ENCODE measurements at regions not wholly inside any gene's neighbourhood (a gene's known extent, or its start where the extent isn't known, plus 50 kb on each side); places are given as distances from the start of the nearest gene placed in this dataset.
A peak's percentile ranks its signal among the peaks of the same experiment; 100 is the strongest.

- TF ChIP-seq EZH2phosphoT487 (IDR thresholded peaks at IDR 0.05; ENCODE audit: insufficient read depth, low read depth): no peak
- TF ChIP-seq EZH2 (IDR thresholded peaks at IDR 0.05; ENCODE audit: insufficient read depth, poor library complexity, severe bottlenecking): no peak
- Histone ChIP-seq H3K36me3 (ENCODE audit: low read depth) (no peaks in the 10 kb centered on the region; the same call in 1 of the 2 replicates), H2AFZ (no peak overlapping the region), H3K4me2 (ENCODE audit: unreplicated experiment) (no peak overlapping the region), H3K9me2 (ENCODE audit: insufficient read depth) (peaks cover 6% of the 10 kb centered on the region; the same call in 1 of the 2 replicates), H3K4me1 (ENCODE audit: insufficient read depth) (peaks cover 14% of the 10 kb centered on the region), H3K9ac (no peak overlapping the region), H3F3A (ENCODE audit: insufficient read depth) (no peaks in the 10 kb centered on the region), H3K79me2 (ENCODE audit: insufficient read depth) (no peaks in the 10 kb centered on the region), H4K20me1 (ENCODE audit: insufficient read depth) (no peaks in the 10 kb centered on the region), H3K27ac (no peak overlapping the region), H3K4me3 (0 out of 2 replicates have a peak overlapping the region, but pooled peaks have one; percentile 6), H3K27me3 (replicated peaks; ENCODE audit: insufficient read depth) (no peaks in the 10 kb centered on the region), H3K9me3 (ENCODE audit: low read depth) (no peaks in the 10 kb centered on the region)
- peak; percentile 9 for DNase-seq
- in situ Hi-C loops (cut with MboI): no loop called here
These were observed 199.6 kb upstream of the SEMA3A start for GRCh38 chr7:84394219-84394618.

GRCh38 chr7:84393786-84394185 lies 199.2 kb upstream of the SEMA3A start:
- Histone ChIP-seq H3K79me2 (ENCODE audit: insufficient read depth) (no peaks in the 10 kb centered on the region), H3K27me3 (replicated peaks; ENCODE audit: insufficient read depth) (no peaks in the 10 kb centered on the region), H3K4me1 (ENCODE audit: insufficient read depth) (peaks cover 14% of the 10 kb centered on the region), H3K9me2 (ENCODE audit: insufficient read depth) (peaks cover 6% of the 10 kb centered on the region; the same call in 1 of the 2 replicates), H2AFZ (no peak overlapping the region), H3K27ac (0 out of 2 replicates have a peak overlapping the region, but pooled peaks have one; percentile 1), H3K4me2 (ENCODE audit: unreplicated experiment) (no peak overlapping the region), H3K4me3 (0 out of 2 replicates have a peak overlapping the region, but pooled peaks have one; percentile 6), H4K20me1 (ENCODE audit: insufficient read depth) (no peaks in the 10 kb centered on the region), H3K9ac (no peak overlapping the region), H3F3A (ENCODE audit: insufficient read depth) (no peaks in the 10 kb centered on the region), H3K36me3 (ENCODE audit: low read depth) (no peaks in the 10 kb centered on the region; the same call in 1 of the 2 replicates), H3K9me3 (ENCODE audit: low read depth) (no peaks in the 10 kb centered on the region)
- DNase-seq: peak; percentile 66
- in situ Hi-C loops (cut with MboI): no loop called here
- TF ChIP-seq EZH2 (IDR thresholded peaks at IDR 0.05; ENCODE audit: insufficient read depth, poor library complexity, severe bottlenecking) (no peak), EZH2phosphoT487 (IDR thresholded peaks at IDR 0.05; ENCODE audit: insufficient read depth, low read depth) (no peak)

GRCh38 chr7:84390845-84391244 lies 196.3 kb upstream of the SEMA3A start:
- TF ChIP-seq EZH2 (IDR thresholded peaks at IDR 0.05; ENCODE audit: insufficient read depth, poor library complexity, severe bottlenecking) (no peak), EZH2phosphoT487 (IDR thresholded peaks at IDR 0.05; ENCODE audit: insufficient read depth, low read depth) (no peak)
- no peak overlapping the region for H3K27ac ChIP-seq

GRCh38 chr7:84389242-84389641 lies 194.7 kb upstream of the SEMA3A start:
- no peak for TF ChIP-seq EZH2phosphoT487 (IDR thresholded peaks at IDR 0.05; ENCODE audit: insufficient read depth, low read depth)
- no peak for TF ChIP-seq EZH2 (IDR thresholded peaks at IDR 0.05; ENCODE audit: insufficient read depth, poor library complexity, severe bottlenecking)
- H3K4me1 ChIP-seq (ENCODE audit: insufficient read depth): peaks cover 10% of the 10 kb centered on the region
- H3K9me3 ChIP-seq (ENCODE audit: low read depth): no peaks in the 10 kb centered on the region
- 96% methylated on average over 4 of the region's 4 CpGs for WGBS, 2 experiments (ENCODE audit: low coverage in 1 of 2, low lambda C conversion rate in 2 of 2, missing lambda C conversion rate in 2 of 2)
- DNase-seq: no peak
- H3K36me3 ChIP-seq (ENCODE audit: low read depth): no peaks in the 10 kb centered on the region; the same call in 1 of the 2 replicates
- no peak overlapping the region for H3K9ac ChIP-seq
- H3K27ac ChIP-seq: no peak overlapping the region
- H3K4me3 ChIP-seq: no peak overlapping the region
- H3K9me2 ChIP-seq (ENCODE audit: insufficient read depth): peaks cover 6% of the 10 kb centered on the region
- in situ Hi-C loops (cut with MboI): no loop called here
- no peaks in the 10 kb centered on the region for H3K79me2 ChIP-seq (ENCODE audit: insufficient read depth)
- no peak overlapping the region for H2AFZ ChIP-seq
- no peaks in the 10 kb centered on the region for H4K20me1 ChIP-seq (ENCODE audit: insufficient read depth)
- H3F3A ChIP-seq (ENCODE audit: insufficient read depth): no peaks in the 10 kb centered on the region
- H3K27me3 ChIP-seq (replicated peaks; ENCODE audit: insufficient read depth): no peaks in the 10 kb centered on the region
- no peak overlapping the region for H3K4me2 ChIP-seq (ENCODE audit: unreplicated experiment)

More at GRCh38 chr7:84390845-84391244, 196.3 kb upstream of the SEMA3A start:
- Histone ChIP-seq H3K9me3 (ENCODE audit: low read depth) (no peaks in the 10 kb centered on the region), H3K4me2 (ENCODE audit: unreplicated experiment) (no peak overlapping the region), H3K27me3 (replicated peaks; ENCODE audit: insufficient read depth) (no peaks in the 10 kb centered on the region), H3K4me3 (no peak overlapping the region), H3F3A (ENCODE audit: insufficient read depth) (no peaks in the 10 kb centered on the region), H4K20me1 (ENCODE audit: insufficient read depth) (no peaks in the 10 kb centered on the region), H3K36me3 (ENCODE audit: low read depth) (no peaks in the 10 kb centered on the region; the same call in 1 of the 2 replicates), H2AFZ (no peak overlapping the region), H3K79me2 (ENCODE audit: insufficient read depth) (no peaks in the 10 kb centered on the region), H3K9ac (no peak overlapping the region), H3K4me1 (ENCODE audit: insufficient read depth) (peaks cover 14% of the 10 kb centered on the region), H3K9me2 (ENCODE audit: insufficient read depth) (peaks cover 6% of the 10 kb centered on the region; the same call in 1 of the 2 replicates)
- no peak for DNase-seq
- WGBS, 2 experiments (ENCODE audit: low coverage in 1 of 2, low lambda C conversion rate in 2 of 2, missing lambda C conversion rate in 2 of 2): 89 to 97% methylated on average over 3 of the region's 3 CpGs
- in situ Hi-C loops (cut with MboI): no loop called here

- no peaks in the 10 kb centered on the region for H3K9me3 ChIP-seq (ENCODE audit: low read depth)
- H3K9me2 ChIP-seq (ENCODE audit: insufficient read depth): no peaks in the 10 kb centered on the region; the same call in 1 of the 2 replicates
- H3K27me3 ChIP-seq (replicated peaks; ENCODE audit: insufficient read depth): no peaks in the 10 kb centered on the region
- H4K20me1 ChIP-seq (ENCODE audit: insufficient read depth): no peaks in the 10 kb centered on the region
- H3K4me1 ChIP-seq (ENCODE audit: insufficient read depth): no peaks in the 10 kb centered on the region
- no peak overlapping the region for H3K27ac ChIP-seq
- H3K4me2 ChIP-seq (ENCODE audit: unreplicated experiment): no peak overlapping the region
- H3F3A ChIP-seq (ENCODE audit: insufficient read depth): no peaks in the 10 kb centered on the region
- in situ Hi-C loops (cut with MboI): no loop called here
- WGBS, 2 experiments (ENCODE audit: low coverage in 1 of 2, low lambda C conversion rate in 2 of 2, missing lambda C conversion rate in 2 of 2): 93 to 96% methylated on average over 1 of the region's 1 CpG
- no peaks in the 10 kb centered on the region; the same call in 1 of the 2 replicates for H3K36me3 ChIP-seq (ENCODE audit: low read depth)
- TF ChIP-seq EZH2 (IDR thresholded peaks at IDR 0.05; ENCODE audit: insufficient read depth, poor library complexity, severe bottlenecking) (no peak), EZH2phosphoT487 (IDR thresholded peaks at IDR 0.05; ENCODE audit: insufficient read depth, low read depth) (no peak)
- H3K4me3 ChIP-seq: no peak overlapping the region
- DNase-seq: no peak
- no peaks in the 10 kb centered on the region for H3K79me2 ChIP-seq (ENCODE audit: insufficient read depth)
- no peak overlapping the region for H3K9ac ChIP-seq
- H2AFZ ChIP-seq: no peak overlapping the region
These were observed 193.0 kb upstream of the SEMA3A start for GRCh38 chr7:84387595-84387994.

Data from GM23248 (cell line).